HepG2 (cell line): ENCODE measurements at regions not wholly inside any gene's neighbourhood (a gene's known extent, or its start where the extent isn't known, plus 50 kb on each side); places are given as distances from the start of the nearest gene placed in this dataset.

Source experiments
- ATAC-seq: fragments of 200-7000 bp; cut with Tn5 transposase; 3 replicates; pipeline ENCODE4 v1.9.1; 2020; ENCODE audit warnings: mild to moderate bottlenecking, moderate library complexity
- BruUV-seq: library from RNA; stranded (reverse); fragments of 400-500 nt; replicated peaks from 2 replicates; lab custom pipeline; 2021; lab: Mats Ljungman, UMichigan
- CTCF ChIA-PET: fragments of 300-600 bp; formaldehyde crosslinking; extraction: SDS; loops from one replicate; lab custom pipeline; 2021; ENCODE audit warnings: low total read pairs, inconsistent platforms, low intra/inter-chr PET ratio; lab: Yijun Ruan, JAX
- POLR2A ChIA-PET: fragments of 350-600 bp; sonication (Branson Sonifier 250); formaldehyde crosslinking; loops from one replicate; lab custom pipeline; 2020; ENCODE audit warnings: antibody characterized with exemption, inconsistent platforms; lab: Yijun Ruan, JAX
- DNase-seq: peaks from one replicate; pipeline ENCODE4 v3.0.0-alpha.2; 2015; ENCODE audit warnings: low spot score
- FAIRE-seq: peaks from 3 replicates; lab custom pipeline; 2011; peaks lifted over from hg19 to GRCh38; lab: Jason Lieb, UNC
- H2AFZ ChIP-seq: one replicate; pipeline ENCODE4 v1.6.1; 2011; ENCODE audit warnings: low read length, inconsistent platforms
- H3K27ac ChIP-seq: fragments of 300-600 bp; 3 replicates; pipeline ENCODE4 v1.8.0; 2011; ENCODE audit warnings: mixed run types, mild to moderate bottlenecking, mixed read lengths, low read length, inconsistent platforms; ENCODE audit not compliant: insufficient read depth; ENCODE audit errors: extremely low read length
- H3K27me3 ChIP-seq, 2 experiments: fragments of 200-600 bp in 1 of 2; 2 replicates in 1 of 2; 3 replicates in 1 of 2; pipeline versions ENCODE4 v1.6.0 to v1.8.0; 2011; ENCODE audit warnings: low read length in 2 of 2, mild to moderate bottlenecking in 2 of 2, moderate library complexity in 2 of 2, inconsistent platforms in 1 of 2; ENCODE audit not compliant: insufficient read depth in 2 of 2, control insufficient read depth in 1 of 2
- H3K36me3 ChIP-seq, 2 experiments: fragments of 200-600 bp in 1 of 2; replicated peaks in 1 of 2; 2 replicates in 1 of 2; 3 replicates in 1 of 2; pipeline versions ENCODE4 v1.5.1 to v1.8.0; 2011; ENCODE audit warnings: low read length in 2 of 2, inconsistent platforms in 1 of 2; ENCODE audit not compliant: insufficient read depth in 2 of 2, control insufficient read depth in 1 of 2
- H3K4me1 ChIP-seq: 2 replicates; pipeline ENCODE4 v1.5.1; 2012; ENCODE audit warnings: low read length, inconsistent platforms; ENCODE audit not compliant: insufficient read depth
- H3K4me2 ChIP-seq: 2 replicates; pipeline ENCODE4 v1.6.0; 2011; ENCODE audit warnings: low read depth, low read length, inconsistent platforms
- H3K4me3 ChIP-seq, 3 experiments: fragments of 200-600 bp in 1 of 3; sonication (generic), shearing (Covaris generic) in 1 of 3; replicated peaks in 1 of 3; 2 replicates each; pipeline ENCODE4 v1.5.1; 2011 to 2016; ENCODE audit warnings: low read length in 3 of 3, inconsistent platforms in 2 of 3, low read depth in 2 of 3, mild to moderate bottlenecking in 2 of 3, control low read depth in 1 of 3, mixed read lengths in 1 of 3; ENCODE audit not compliant: insufficient read depth in 1 of 3
- H3K79me2 ChIP-seq: one replicate; pipeline ENCODE4 v1.6.1; 2011; ENCODE audit warnings: low read length, inconsistent platforms; ENCODE audit not compliant: insufficient read depth
- H3K9ac ChIP-seq: 2 replicates; pipeline ENCODE4 v1.6.0; 2011; ENCODE audit warnings: mild to moderate bottlenecking, low read depth, low read length, inconsistent platforms; ENCODE audit not compliant: insufficient read depth
- H3K9me3 ChIP-seq: 2 replicates; pipeline ENCODE4 v1.5.1; 2012; ENCODE audit warnings: mild to moderate bottlenecking, low read length
- H4K20me1 ChIP-seq: 2 replicates; pipeline ENCODE4 v1.6.0; 2011; ENCODE audit warnings: inconsistent platforms, mild to moderate bottlenecking, low read length, moderate library complexity; ENCODE audit not compliant: insufficient read depth
- ATF5 ChIP-seq: sonication (generic); formaldehyde crosslinking; IDR thresholded peaks from 2 replicates; pipeline ENCODE4 v1.4.0; 2020; ENCODE audit warnings: mild to moderate bottlenecking, low read depth, missing genetic modification reagents
- NFRKB ChIP-seq: fragments of 450-650 bp; IDR thresholded peaks from 2 replicates; pipeline ENCODE4 v1.6.1; 2017
- POLR2A ChIP-seq, 2 experiments: IDR thresholded peaks; 2 replicates each; pipeline ENCODE4 v1.6.1; 2011; ENCODE audit warnings: low read depth in 2 of 2, low read length in 2 of 2, mild to moderate bottlenecking in 1 of 2, moderate library complexity in 1 of 2; ENCODE audit not compliant: insufficient read depth in 1 of 2
- SALL1 ChIP-seq: sonication (generic); formaldehyde crosslinking; IDR thresholded peaks from 2 replicates; pipeline ENCODE4 v1.8.0; 2022; ENCODE audit warnings: mild to moderate bottlenecking, missing genetic modification reagents
- SNAI1 ChIP-seq: sonication (generic); formaldehyde crosslinking; IDR thresholded peaks from 2 replicates; pipeline ENCODE4 v1.5.0; 2020; ENCODE audit warnings: mild to moderate bottlenecking, missing genetic modification reagents, borderline replicate concordance
- THAP8 ChIP-seq: sonication (generic); formaldehyde crosslinking; IDR thresholded peaks from 2 replicates; pipeline ENCODE4 v1.5.1; 2020; ENCODE audit warnings: missing genetic modification reagents, mild to moderate bottlenecking, borderline replicate concordance
- ZBTB38 ChIP-seq: sonication (generic); formaldehyde crosslinking; IDR thresholded peaks from 2 replicates; pipeline ENCODE4 v1.5.1; 2020; ENCODE audit warnings: mild to moderate bottlenecking, missing genetic modification reagents
- ZBTB46 ChIP-seq: sonication (generic); formaldehyde crosslinking; IDR thresholded peaks from 2 replicates; pipeline ENCODE4 v1.4.0; 2020; ENCODE audit warnings: mild to moderate bottlenecking, missing genetic modification reagents, borderline replicate concordance
- ZNF207 ChIP-seq: fragments of 450-650 bp; IDR thresholded peaks from 2 replicates; pipeline ENCODE4 v1.6.1; 2016; ENCODE audit warnings: antibody characterized with exemption, borderline replicate concordance
- ZNF674 ChIP-seq: sonication (generic); formaldehyde crosslinking; IDR thresholded peaks from 2 replicates; pipeline ENCODE4 v1.5.0; 2020; ENCODE audit warnings: low read depth, mild to moderate bottlenecking, missing genetic modification reagents
- WGBS: methylation state at CpG from one replicate; pipeline ENCODE4 v1.1.6; 2017; ENCODE audit warnings: low lambda C conversion rate; 5-methylcytosine and 5-hydroxymethylcytosine counted together
- in situ Hi-C: cut with HindIII; loops from 2 replicates; pipeline ENCODE4 v1.10.0; 2017; ENCODE audit warnings: low pct_unique_long_range_greater_than_20kb; ENCODE audit not compliant: extremely low pct_ligation_motif_present
- intact Hi-C: fragments of 100-400 bp; cut with micrococcal nuclease; formaldehyde crosslinking; loops from one replicate; pipeline ENCODE4 v1.10.0; 2022; ENCODE audit not compliant: unreplicated experiment

GRCh38 chr6:19087897-19088296, 700.7 kb downstream of the RNF144B start:
- POLR2A ChIA-PET = no interaction called here
- no peak for TF ChIP-seq ZBTB38 (CRISPR knock-in tag)
- TF ChIP-seq SALL1 (CRISPR knock-in tag) = no peak
- TF ChIP-seq ATF5 (CRISPR knock-in tag) = no peak
- TF ChIP-seq SNAI1 (CRISPR knock-in tag) = no peak
- no peak for TF ChIP-seq ZNF207
- TF ChIP-seq THAP8 (CRISPR knock-in tag) = no peak
- TF ChIP-seq NFRKB = no peak
- no peak for TF ChIP-seq ZBTB46
- TF ChIP-seq ZNF674 (CRISPR knock-in tag) = no peak
- no peak for TF ChIP-seq POLR2A (IDR thresholded peaks at IDR 0.05; ENCODE audit: insufficient read depth in 1 of 2, low read depth in 2 of 2, low read length in 2 of 2)
- TF ChIP-seq, all 625 proteins: peak for 0
- FAIRE-seq (no peak), DNase-seq (no peak), ATAC-seq (no peak)
- 2% methylated on average over 1 of the region's 1 CpG for WGBS
- in situ Hi-C loops (no loop called here), intact Hi-C loops (no loop called here)
- Histone ChIP-seq H3K79me2 (no peaks in the 10 kb centered on the region), H3K27me3 (no peaks in the 10 kb centered on the region), H3K27ac (no peak overlapping the region), H3K9me3 (peaks cover 80% of the 10 kb centered on the region), H3K4me3 (no peak overlapping the region), H3K4me2 (no peak overlapping the region), H3K9ac (no peak overlapping the region), H3K36me3 (no peaks in the 10 kb centered on the region), H4K20me1 (no peaks in the 10 kb centered on the region), H2AFZ (no peak overlapping the region), H3K4me1 (no peaks in the 10 kb centered on the region)
- CTCF ChIA-PET = no interaction called here
- BruUV-seq = no TSS peak
